Mesodermal cell (in vitro differentiated cells): ENCODE measurements at regions not wholly inside any gene's neighbourhood (a gene's known extent, or its start where the extent isn't known, plus 50 kb on each side); places are given as distances from the start of the nearest gene placed in this dataset.

Source experiments
- H3K27ac ChIP-seq: 2 replicates; pipeline ENCODE4 v1.7.0; 2013; ENCODE audit warnings: mild to moderate bottlenecking, low read depth, low read length, moderate library complexity; ENCODE audit not compliant: severe bottlenecking
- H3K36me3 ChIP-seq: 2 replicates; pipeline ENCODE4 v1.7.1; 2013; ENCODE audit warnings: mild to moderate bottlenecking, low read length, moderate library complexity; ENCODE audit not compliant: control insufficient read depth, insufficient read depth
- H3K4me1 ChIP-seq: one replicate; pipeline ENCODE4 v1.7.1; 2013; ENCODE audit warnings: mild to moderate bottlenecking, low read length; ENCODE audit not compliant: insufficient read depth, control insufficient read depth, poor library complexity, severe bottlenecking
- H3K4me3 ChIP-seq: 2 replicates; pipeline ENCODE4 v1.7.0; 2013; ENCODE audit warnings: low read length, control low read depth, mild to moderate bottlenecking; ENCODE audit not compliant: insufficient read depth, poor library complexity, severe bottlenecking; ENCODE audit errors: extremely low read depth
- H3K9me3 ChIP-seq: 2 replicates; pipeline ENCODE4 v1.7.1; 2013; ENCODE audit warnings: mild to moderate bottlenecking, low read length, moderate library complexity; ENCODE audit not compliant: control insufficient read depth
- WGBS, 2 experiments: methylation state at CpG; one replicate each; pipeline ENCODE4 v1.1.5; 2013; ENCODE audit warnings: missing lambda C conversion rate in 2 of 2; ENCODE audit not compliant: insufficient coverage in 2 of 2; 5-methylcytosine and 5-hydroxymethylcytosine counted together

DNA sequence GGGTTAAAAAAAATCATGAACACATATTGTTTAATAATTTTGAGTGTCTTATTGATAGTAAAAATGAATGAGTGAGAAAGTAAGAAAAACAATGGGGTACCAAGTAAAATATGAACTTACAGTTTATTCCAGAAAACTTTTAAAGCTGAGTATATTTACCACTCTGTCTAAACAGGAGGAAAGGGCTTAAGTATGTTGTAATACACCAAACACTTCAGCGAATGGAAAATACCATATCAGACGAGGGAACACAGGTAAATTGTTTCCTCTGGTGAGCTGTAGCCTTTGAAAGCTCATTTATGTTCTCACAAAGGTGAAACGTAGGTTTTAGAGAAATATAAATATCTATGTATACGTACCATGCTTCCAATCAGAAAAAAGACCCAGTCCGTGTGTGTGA is 1209.6 kb upstream of the ZEB2 start:
- Histone ChIP-seq H3K27ac (no peak overlapping the region), H3K36me3 (no peaks in the 10 kb centered on the region), H3K4me1 (no peaks in the 10 kb centered on the region), H3K9me3 (no peaks in the 10 kb centered on the region), H3K4me3 (no peak overlapping the region)
- 90% methylated on average over 2 of the region's 5 CpGs; no CpG with 5 or more reads in 1 of the 2 experiments for WGBS, 2 experiments

GRCh38 chr2:145728511-145728910 is 1208.6 kb upstream of the ZEB2 start:
- Histone ChIP-seq H3K4me3 (no peak overlapping the region), H3K36me3 (no peaks in the 10 kb centered on the region), H3K27ac (no peak overlapping the region), H3K4me1 (no peaks in the 10 kb centered on the region), H3K9me3 (no peaks in the 10 kb centered on the region)
- WGBS, 2 experiments, result no CpG with 5 or more reads among the region's 1 CpG

DNA sequence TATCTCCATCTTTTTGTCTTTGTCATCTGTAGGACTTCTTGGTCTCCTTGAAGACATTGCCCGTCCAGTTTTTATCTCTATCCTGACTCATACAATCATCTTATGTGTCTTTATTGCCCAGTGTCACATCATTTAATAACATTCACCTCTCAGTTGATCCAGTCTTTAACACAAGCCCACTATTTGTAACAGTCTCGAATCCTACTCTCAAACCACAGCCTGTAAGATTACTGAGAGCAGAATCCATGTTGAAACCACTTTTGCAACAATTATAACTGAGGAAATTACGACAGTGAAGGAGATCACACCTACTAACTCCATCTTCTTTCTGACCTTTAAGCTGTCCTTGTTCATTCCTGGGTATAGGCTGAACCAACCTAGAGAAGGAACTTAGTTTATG is 1206.0 kb upstream of the ZEB2 start:
- H3K9me3 ChIP-seq, result no peaks in the 10 kb centered on the region
- no peak overlapping the region for H3K27ac ChIP-seq
- no peak overlapping the region for H3K4me3 ChIP-seq
- no peaks in the 10 kb centered on the region for H3K36me3 ChIP-seq
- no peaks in the 10 kb centered on the region for H3K4me1 ChIP-seq
- 77 to 95% methylated on average over 2 of the region's 3 CpGs for WGBS, 2 experiments

DNA sequence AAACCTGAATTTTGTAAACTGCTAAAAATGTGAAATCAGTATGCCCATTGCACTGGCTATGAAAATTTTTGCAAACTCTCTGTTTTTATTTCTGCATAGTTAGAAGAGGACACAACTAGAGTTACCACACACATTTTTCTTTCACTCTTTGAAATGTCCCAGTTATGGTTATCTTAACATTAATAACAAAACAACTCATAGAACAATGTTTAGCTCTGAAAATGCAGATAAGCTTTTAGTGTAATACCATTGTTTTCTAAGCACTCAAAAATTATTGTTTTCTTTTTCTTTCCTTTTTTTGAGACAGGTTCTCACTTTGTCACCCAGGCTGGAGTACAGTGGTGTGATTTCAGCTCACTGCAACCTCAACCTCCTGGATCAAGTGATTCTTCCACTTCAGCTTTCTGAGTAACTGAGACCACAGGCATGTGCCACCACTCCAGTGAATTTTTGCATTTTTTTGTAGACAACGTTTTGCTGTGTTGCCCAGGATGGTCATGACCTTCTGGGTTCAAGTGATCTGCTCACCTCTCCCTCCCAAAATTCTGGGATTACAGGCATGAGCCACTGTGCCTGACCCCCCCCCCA is 1204.5 kb upstream of the ZEB2 start:
- WGBS, 2 experiments, result 71 to 100% methylated on average over 1 of the region's 1 CpG
- Histone ChIP-seq H3K9me3 (no peaks in the 10 kb centered on the region), H3K4me1 (no peaks in the 10 kb centered on the region), H3K4me3 (no peak overlapping the region), H3K27ac (no peak overlapping the region), H3K36me3 (no peaks in the 10 kb centered on the region)

DNA sequence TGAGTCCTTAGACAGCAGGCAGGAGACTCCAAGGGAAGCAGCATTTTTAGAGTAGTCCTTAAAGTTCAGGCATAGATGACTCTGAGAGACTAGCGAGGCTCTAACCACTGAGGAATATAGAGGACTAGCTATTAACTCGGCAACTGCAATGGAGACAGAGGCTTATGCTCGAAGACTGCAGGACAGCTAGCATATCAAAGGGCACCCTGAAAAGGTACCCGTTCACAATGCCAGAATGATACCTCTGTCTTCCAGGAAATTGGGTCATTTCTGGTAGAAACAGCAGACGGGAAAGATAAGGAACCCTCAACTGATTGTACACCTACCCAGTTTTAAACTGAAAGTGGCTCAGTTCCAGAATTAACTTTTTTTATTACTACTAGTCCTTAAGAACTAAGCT is 1204.0 kb upstream of the ZEB2 start:
- no peaks in the 10 kb centered on the region for H3K4me1 ChIP-seq
- no peaks in the 10 kb centered on the region for H3K36me3 ChIP-seq
- WGBS, 2 experiments, result 86 to 97% methylated on average over 4 of the region's 5 CpGs
- H3K4me3 ChIP-seq, result no peak overlapping the region
- no peaks in the 10 kb centered on the region for H3K9me3 ChIP-seq
- H3K27ac ChIP-seq, result no peak overlapping the region

DNA sequence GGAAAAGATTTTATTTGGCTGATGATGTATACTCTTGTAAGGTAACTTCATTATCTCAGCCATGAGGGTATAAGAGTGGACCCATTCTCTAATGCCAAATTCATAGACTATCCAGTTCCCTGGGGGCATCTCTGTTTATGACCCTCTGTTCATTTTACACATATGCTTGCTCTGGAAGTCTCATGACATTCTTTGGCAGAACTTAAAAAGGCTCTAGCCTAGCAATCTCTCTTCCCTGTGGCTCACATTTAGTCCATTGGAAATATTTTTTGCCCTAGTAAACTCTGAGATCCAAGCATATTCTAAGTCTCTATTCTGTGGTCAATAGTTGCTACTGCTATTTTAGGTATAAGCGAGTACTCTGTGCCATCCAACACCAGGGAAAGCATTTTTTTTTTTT is 1201.8 kb upstream of the ZEB2 start:
- Histone ChIP-seq H3K36me3 (no peaks in the 10 kb centered on the region), H3K9me3 (no peaks in the 10 kb centered on the region), H3K4me3 (no peak overlapping the region), H3K27ac (no peak overlapping the region), H3K4me1 (no peaks in the 10 kb centered on the region)
- WGBS, 2 experiments, result no CpG with 5 or more reads among the region's 1 CpG

GRCh38 chr2:145715601-145716000 is 1195.7 kb upstream of the ZEB2 start:
- Histone ChIP-seq H3K9me3 (no peaks in the 10 kb centered on the region), H3K36me3 (no peaks in the 10 kb centered on the region), H3K4me1 (no peaks in the 10 kb centered on the region), H3K4me3 (no peak overlapping the region), H3K27ac (no peak overlapping the region)
- WGBS, 2 experiments, result 80% methylated on average over 1 of the region's 2 CpGs; no CpG with 5 or more reads in 1 of the 2 experiments

GRCh38 chr2:145710303-145710702 is 1190.4 kb upstream of the ZEB2 start:
- Histone ChIP-seq H3K4me3 (no peak overlapping the region), H3K4me1 (no peaks in the 10 kb centered on the region), H3K36me3 (no peaks in the 10 kb centered on the region), H3K27ac (no peak overlapping the region), H3K9me3 (no peaks in the 10 kb centered on the region)
- no CpG with 5 or more reads among the region's 2 CpGs for WGBS, 2 experiments

DNA sequence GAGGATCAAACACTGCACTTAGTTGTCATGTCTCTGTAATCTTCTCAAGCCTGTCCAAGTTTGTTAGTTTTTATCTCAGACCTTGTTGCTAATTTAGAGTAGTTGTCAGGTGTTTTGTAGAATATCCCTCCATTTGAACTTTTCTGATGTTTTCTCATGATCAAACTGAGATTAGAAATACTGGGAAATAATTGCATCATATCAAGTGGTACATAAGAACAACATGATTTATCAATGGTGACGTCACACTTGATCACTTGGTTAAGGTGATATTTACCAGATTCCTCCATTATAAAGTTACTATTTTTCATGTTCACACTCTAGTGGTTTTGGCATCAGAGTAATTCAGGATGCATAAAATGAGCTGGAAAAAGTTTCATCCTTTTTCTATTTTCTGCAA is 1182.4 kb upstream of the ZEB2 start:
- Histone ChIP-seq H3K36me3 (no peaks in the 10 kb centered on the region), H3K4me3 (no peak overlapping the region), H3K4me1 (no peaks in the 10 kb centered on the region), H3K27ac (no peak overlapping the region), H3K9me3 (no peaks in the 10 kb centered on the region)
- no CpG with 5 or more reads among the region's 1 CpG for WGBS, 2 experiments

DNA sequence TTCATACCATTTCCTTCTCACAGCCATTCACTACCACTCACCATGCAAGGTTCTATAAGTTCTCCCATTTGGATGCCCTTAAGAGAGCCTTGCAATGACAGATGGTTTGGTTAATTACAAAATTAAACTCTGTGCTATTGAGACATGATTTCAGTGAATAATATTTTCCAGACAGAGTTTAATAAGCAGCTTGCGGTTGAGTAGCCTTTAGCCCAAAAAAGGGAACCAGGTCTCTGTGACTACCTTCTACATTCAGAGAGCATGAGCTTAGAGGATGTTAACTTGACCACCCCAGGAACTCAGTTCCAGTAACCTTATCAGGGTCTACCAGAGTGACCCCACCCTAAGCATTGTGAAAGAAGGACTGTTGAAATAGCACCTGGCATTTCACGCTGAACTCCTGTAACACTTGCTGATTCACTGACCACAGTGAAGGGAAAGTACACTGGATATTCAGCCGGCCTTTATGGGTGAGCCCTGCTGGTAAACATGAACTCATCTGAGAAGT is 1173.1 kb upstream of the ZEB2 start:
- Histone ChIP-seq H3K4me1 (no peaks in the 10 kb centered on the region), H3K9me3 (no peaks in the 10 kb centered on the region), H3K27ac (no peak overlapping the region), H3K4me3 (no peak overlapping the region), H3K36me3 (no peaks in the 10 kb centered on the region)
- 93 to 95% methylated on average over 2 to 3 of the region's 3 CpGs for WGBS, 2 experiments

DNA sequence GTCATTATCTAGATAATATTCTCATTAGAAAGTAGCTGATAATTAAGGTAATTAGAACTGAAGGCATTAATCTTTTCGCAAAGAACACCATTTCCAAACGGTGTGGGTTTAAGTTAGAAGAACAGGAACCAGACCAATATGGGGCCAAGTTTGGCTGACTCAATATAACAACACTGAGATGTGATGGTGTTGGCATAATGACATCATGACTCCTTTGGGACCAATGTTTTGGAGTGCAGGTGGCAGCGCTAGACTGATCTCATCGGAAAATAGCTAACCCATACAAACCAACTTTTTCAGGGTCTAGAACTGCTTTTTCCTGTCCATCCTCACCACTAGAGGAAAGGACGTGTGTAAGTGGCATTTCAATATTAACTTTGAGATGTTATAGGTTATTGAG is 1171.7 kb upstream of the ZEB2 start:
- Histone ChIP-seq H3K9me3 (no peaks in the 10 kb centered on the region), H3K4me1 (no peaks in the 10 kb centered on the region), H3K4me3 (no peak overlapping the region), H3K27ac (no peak overlapping the region), H3K36me3 (no peaks in the 10 kb centered on the region)
- 91 to 100% methylated on average over 2 to 4 of the region's 5 CpGs for WGBS, 2 experiments
